ENCODE measurements at regions not wholly inside any gene's neighbourhood (a gene's known extent, or its start where the extent isn't known, plus 50 kb on each side); places are given as distances from the start of the nearest gene placed in this dataset.
"Not testable (repeated sequence)": the region's sequence is repeated elsewhere in the genome, so short reads cannot be mapped to it uniquely, and the experiment has no call there.

- not testable (repeated sequence) for TF ChIP-seq POLR2AphosphoS5, POLR2A (IDR thresholded peaks at IDR 0.05; ENCODE audit: low read depth, low read length)
Measured at GRCh38 chr1:60640033-60640551, 442.3 kb upstream of the NFIA start.

Measured in GM12892 (cell line).